ENCODE measurements at regions not wholly inside any gene's neighbourhood (a gene's known extent, or its start where the extent isn't known, plus 50 kb on each side); places are given as distances from the start of the nearest gene placed in this dataset.
A peak's percentile ranks its signal among the peaks of the same experiment; 100 is the strongest.

DNA sequence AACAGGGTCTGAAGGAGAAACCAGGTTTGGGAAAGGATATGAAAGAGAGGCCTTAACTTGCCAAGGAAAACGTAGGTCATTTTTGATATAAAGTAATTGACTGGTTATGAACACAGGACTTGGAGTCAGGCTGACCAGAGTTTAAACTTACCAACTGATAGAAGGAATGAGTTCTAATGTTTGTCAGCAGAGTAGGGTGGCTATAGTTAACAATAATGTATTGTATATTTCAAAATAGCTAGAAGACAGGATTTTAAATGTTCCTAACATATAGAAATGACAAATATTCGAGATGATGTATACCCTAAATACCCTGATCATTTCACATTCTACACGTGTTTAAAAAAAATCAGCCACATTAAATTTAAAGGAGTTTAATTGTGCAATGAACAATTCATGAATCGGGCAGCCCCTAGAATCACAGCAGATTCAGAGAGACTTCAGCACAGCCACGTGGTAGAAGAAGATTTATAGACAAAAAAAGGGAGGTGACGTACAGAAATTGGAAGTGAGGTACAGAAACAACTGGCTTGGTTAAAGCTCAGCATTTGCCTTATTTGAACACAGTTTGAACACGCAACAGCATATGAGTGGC, 52.5 kb upstream of the PLEKHG7 start:
- DNase-seq = no peak

DNA sequence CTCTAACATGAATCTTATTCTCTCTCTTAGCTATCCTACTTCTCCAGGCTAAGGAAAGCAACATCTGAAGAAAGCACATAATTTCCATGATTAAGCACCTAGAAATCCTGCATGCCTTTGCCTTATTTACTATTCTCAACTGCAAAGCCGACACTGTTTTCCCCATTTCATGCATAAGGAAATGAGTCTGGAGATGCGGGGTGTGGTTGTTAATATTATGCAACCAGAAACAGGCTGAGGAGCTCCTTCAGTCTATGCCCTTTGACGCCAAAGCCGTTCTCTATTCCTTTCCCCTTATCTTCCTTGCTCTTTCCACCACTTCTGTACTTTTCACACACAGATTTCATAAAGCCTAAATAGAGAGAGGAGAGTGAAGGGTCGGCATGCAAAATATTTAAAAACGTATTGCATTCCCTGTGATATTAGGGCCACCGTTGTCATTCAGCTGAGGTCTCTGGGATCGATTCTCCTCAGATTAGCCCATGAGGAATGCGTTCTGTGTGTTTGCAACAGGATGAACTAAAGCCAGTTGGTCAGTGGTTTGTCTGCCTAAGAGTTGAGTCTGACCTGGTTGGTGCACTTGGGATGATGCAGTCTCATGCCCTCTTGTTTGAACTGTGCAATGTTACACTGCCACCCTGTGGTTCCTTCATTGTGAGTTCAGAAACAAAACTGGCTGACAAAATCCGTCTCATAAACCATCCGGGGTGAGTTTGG, 53.1 kb upstream of the PLEKHG7 start:
- DNase-seq = peak; percentile 55

DNA sequence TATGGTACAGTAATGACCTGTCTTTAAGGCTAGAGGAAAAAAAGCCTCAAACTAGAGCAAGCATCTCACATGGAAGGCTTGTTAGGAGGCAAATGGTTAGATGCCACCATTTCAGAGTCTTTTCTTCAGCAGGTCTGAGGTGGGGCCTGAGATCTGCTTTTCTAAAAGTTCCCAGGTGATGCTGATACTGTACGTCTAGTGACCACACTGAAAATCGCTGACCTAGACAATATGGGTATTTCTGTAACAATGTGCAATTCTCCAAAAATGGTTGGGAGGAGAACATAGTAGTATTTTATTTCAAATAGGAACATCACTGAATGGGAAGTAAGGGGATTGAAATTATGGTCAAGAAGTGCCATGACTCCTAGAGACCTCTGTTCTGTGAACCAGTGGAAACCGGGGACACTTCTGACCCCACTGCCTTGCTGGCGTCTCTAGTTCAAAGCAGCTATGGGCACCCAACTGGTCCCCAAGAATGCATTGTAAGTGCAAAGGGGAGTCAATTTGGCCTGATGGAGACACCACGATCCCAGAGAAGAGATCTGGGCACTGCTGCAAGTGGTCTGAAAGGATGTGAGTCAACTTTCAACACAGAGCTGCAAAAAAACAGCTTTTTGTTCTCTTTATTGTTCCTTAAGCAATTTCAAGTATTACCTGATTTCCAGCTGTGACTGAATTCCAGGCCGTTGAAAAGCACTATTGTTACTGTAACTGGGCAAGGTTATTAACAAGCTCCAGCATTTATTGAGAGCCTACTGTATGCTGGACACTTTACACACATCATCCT, 54.4 kb upstream of the PLEKHG7 start:
- DNase-seq = no peak

DNA sequence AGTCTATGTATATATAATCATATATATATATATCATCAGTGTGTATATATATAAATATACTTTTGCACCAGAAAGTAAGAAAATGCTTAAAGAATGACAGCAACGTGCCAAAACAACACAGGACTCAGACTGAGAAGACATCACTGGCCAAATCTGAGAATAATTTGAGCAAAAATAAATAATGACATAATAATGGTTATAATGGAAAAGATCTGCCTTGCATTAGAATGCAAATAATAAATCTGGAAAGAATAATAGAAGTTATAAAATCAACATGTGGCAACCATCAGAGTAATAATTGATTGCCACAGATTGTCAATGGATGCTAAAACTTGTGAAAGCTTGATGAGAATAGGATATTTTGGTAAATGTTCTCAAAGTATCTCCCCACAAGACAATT, 61.5 kb upstream of the PLEKHG7 start:
- no peak for DNase-seq

DNA sequence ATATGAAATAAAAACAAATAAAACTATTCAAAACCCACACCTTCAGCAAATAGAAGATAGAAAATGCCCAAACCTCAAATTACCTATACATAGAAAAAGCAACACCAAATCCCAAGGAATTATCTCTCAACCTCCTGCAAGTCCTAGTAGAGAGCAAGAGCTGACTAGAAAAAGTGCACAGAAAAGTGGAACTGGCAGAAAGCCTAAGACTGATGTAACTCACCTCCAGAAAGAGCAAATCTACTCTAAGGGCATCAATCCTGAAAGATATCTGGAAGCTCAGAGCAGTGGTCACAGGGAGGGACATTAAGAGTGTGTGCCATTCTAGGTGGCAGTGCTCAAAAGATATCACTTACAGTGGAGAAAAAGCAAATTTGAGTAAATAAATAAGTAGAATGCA, 62.1 kb upstream of the PLEKHG7 start:
- no peak for DNase-seq

DNA sequence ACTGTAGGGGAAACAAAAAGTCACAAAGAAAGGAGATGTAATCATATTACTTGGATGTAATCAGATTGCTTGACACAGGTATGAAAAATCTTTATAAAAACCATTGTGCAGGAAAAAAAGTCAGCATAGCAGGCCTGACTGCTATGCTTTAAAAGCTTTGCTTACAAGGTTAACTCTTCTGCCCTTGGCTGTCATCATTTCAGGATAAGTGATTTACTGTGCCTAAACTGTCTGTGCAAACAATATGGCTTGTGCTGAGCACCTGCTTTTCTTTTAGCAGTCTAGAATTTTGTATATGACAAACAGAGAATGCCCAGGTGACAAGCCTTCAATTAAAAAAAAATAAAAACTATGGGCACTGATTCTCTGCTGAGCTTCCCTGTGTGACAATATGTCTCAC, 63.8 kb upstream of the PLEKHG7 start:
- peak; percentile 69 for DNase-seq

DNA sequence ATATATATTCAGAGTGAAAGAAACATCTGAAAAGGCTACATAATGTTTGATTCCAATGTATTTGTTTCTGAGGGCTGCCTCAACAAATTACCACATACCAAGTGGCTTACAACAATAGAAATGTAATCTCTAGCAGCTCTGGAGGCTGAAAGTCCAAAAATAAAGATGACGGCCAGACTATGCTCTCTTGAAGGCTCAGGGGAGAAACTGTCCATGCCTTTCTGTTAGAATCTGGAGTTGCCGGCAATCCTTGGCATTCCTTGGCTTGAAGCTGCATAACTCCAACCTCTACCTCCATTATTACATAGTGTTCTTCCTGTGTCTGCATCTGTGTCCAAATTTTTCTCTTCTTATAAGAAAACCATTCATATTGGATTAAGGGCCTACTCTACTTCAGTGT, 68.1 kb upstream of the PLEKHG7 start:
- no peak for DNase-seq

DNA sequence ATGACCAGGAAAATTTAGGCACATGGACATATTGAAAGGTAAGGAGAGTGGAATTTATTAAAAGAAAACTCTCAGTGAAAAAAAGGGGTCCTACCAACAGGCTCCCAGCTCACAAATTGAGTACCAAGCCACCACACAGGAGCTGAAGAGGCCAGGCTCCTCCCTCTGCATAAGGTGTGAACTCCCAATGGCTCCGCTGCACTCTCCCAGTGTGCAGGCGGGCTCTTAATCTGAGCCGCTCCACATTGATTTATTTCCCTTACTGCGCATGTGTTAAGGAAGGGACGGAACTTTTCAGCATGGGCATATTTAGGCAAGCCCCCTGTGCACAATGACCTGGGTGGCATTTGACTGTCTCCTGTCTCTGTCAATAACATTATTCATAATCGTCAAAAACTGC, 68.6 kb upstream of the PLEKHG7 start:
- DNase-seq = no peak

DNA sequence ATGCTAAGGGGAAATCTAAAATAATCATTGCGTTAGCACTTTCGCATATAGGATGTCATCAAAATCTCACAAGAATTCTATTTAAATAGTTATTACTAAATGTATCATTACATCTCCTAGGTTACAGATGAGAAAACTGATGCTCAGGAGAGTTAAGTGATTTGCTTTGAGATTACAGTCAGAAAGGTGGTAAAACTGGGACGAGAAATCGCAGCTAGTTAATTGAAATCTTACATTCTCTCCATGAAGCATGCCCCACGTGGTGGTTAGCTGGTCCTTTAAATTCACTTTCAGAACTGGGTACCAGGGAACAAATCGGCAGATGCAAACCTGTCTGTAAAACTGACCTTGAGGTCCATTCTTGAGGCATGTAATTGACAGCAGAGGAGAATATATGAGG, 71.8 kb upstream of the PLEKHG7 start:
- DNase-seq = no peak

DNA sequence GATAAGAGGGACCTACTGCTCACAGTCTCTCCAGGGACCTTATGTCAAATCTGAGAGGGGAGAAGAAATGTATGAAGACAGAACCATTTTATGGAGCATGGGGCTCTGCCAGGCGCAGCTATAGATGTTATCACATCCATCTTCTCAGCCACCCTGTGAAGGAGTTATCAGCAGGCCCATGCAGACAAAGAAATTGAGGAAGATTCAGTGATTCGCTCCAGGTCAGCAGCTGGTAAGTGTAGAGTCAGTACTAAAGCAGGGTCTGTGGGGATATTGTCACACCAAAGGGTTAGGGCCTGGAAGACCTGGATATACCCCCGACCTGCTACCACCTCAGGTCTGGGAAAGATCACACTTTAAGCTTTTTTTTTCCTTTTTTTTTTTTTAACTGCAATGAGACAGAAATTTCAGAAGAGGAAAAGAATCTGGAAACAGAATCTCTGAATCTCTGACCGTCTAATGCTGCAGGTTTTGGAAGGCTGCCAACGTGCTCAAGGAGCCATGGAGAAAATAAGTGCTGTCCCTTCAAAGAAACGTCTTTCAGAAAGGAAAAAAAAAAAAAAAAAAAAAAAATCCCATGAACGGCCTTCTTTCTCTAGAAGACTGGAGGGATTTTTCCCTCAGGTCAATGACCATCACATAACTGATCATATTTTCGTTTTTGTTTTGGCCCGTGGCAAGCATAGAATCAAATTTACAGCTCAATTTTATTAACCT, 73.3 kb upstream of the PLEKHG7 start:
- DNase-seq = peak; percentile 85

DNA sequence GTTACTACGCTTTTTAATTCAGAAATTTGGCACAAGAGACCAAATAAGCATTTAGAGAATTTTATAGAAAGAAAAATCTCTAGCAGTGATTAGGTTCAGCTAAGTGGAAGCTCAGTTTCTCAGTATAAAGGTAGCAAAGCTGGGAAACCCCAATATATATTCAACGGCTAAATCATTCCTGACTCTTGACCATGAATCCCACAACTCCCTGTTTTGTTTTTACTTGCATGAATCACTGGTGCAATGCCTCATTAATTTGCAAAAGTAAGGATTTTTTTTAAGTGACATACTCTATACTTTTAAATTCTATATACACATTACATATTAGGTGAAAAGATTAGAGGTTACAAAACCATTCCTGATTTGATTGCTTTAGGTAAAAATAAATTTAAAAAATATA, 74.3 kb upstream of the PLEKHG7 start:
- DNase-seq = no peak

DNA sequence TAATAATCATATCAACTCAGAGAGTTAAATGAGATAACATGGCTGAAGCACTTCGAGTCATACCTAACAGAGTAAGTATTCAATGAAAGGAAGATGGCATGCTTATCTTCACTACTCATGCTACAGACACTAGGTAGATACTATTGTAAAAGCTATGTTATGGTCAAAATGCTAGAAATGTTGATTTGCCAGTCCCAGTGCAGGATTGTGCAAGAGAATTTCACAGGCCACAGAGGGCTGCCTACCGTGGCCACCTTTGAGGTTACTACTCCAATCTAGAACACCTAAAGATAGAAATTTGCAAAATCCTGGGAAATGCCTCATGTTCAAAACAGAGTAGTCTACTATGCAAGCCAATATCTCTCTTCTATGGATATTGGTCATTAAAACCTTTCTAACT, 75.3 kb upstream of the PLEKHG7 start:
- no peak for DNase-seq

DNA sequence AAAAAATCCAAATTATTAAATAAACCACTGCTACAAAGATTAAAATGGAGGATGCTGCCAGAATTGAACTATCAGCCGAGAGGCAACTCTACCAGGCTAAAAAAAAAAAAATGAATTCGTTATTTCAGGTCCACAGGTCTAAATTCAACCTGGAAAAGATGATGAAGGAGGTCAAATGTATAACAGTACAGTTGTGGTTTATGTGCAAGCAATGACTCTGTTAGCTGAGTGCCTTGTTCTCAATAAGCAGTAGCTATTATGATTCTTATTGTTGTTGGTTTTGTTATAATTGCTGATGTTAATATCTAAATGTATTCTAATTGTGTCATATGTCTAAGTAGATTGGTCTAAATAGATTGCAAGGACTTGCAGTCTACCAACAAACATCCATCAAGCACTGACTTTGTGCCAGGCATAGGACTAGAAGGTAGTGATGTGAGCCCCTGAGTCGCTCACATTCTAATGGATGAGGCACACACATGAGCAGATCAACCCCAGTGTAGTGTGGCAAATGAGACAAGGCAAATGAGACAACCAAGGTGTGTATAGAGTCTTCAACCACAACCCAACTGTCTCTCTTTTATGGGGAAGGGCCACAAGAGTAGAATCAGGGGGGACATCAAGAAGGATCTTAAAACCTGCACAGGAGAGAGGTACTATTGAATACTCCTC, 77.0 kb upstream of the PLEKHG7 start:
- DNase-seq = no peak

DNA sequence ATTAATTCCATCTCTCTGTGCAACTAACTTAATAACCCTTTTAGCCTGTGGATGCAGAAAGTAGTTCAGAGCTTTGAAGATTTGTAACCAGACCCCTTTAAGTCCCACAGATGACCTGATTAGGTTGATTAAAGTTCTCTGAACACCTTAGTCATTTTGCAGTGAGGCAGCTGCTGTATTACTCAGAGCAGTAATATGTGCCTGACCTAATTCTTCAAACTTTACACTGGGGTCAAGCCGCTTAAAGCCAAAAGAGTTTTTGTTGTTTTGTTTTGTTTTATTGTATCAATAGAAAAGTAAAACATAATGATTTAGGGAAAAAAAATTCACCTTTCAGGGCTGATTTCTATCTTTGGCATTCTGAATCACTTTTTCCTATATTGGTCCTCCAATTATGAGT, 78.6 kb upstream of the PLEKHG7 start:
- DNase-seq = no peak

DNA sequence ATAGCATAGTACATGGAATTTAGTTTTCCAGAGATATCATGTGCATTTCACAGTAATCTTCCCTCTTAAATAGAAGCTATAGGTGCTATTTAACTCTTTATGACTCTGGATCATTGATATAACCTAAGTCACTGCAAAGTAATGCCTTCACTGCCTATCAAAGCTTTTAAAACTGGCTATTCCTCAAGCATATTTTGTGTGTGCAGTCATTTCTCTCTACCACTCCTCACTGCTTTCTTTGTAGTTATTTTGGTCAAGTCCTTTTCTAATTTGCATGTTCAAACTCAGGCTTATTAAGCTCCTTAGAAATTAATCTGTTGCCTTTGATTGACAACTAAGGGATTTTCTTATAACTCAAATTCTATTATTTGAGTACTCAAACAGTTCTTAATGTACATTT, 79.4 kb upstream of the PLEKHG7 start:
- DNase-seq = no peak

DNA sequence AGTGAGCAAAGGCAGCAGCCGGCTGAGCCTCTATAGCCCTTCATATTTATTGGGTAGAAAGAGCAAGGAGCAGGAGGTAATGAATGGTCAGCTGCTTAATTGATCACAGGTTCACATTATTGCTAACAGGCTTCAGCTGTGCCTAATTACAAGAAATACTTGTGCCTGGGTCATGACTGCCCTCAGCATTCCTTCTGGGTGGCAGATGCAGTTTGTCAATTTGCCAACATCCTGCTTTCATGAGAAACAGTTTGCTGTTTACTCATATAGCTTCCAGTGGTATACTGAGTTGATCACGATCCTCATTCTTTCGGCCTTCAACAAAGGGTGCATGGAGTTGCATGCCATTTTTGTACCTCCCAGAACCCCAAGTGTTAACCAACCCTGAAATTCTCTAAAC, 81.0 kb upstream of the PLEKHG7 start:
- DNase-seq = no peak

DNA sequence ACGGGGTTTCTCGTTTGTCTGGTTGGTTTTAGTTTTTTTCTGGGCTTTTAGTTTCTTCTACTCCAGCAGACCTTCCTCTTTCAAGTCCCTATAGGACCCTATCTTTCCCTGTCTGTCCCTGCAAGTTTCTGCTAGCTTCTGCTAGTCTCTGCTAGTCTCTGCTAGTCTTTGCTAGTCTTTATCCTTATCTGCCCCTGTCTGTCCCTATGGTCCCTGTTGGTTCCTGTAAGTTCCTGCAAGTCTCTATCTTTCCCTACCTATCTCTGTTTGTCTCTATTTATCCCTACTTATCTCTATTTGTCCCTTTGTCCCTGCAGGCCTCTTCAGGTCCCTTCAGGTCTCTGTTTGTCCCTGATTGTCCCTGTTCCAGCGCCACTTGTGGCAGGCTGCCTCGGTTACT, 81.5 kb upstream of the PLEKHG7 start:
- DNase-seq = no peak

DNA sequence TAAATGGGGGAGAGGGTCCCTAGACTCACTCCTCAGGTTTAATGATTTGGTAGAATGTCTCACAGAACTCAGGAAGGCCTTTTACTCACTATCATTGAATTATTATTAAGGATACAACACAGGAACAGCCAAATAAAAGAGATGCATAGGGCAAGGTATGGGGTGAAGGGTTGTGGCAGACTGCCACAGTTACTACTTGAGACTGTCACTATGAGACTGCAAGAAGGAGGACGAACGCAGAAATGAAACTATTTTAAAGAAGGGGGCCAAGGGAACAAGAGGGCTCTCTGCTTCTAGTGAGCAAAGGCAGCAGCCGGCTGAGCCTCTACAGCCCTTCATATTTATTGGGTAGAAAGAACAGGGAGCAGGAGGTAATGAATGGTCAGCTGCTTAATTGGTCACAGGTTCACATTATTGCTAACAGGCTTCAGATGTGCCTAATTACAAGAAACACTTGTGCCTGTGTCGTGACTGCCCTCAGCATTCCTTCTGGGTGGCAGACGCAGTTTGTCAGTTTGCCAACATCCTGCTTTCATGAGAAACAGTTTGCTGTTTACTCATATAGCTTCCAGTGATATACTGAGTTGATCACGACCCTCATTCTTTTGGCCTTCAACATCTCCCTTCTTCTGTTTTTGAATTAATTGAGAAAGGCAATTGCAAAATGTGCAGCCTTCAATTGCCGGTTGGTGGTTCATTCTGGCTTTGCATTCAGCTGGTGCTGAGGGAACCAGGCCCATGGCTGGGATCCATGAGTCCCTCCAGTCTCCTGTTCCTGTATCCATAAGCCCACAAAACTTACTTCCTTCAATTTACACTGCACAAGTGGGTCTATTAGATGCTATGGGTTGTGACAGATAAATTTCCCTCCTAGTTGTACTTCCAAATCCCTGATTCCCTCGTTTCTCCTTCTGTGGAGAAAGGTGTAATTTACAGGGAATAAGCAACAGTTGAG, 82.8 kb upstream of the PLEKHG7 start:
- DNase-seq = no peak

DNA sequence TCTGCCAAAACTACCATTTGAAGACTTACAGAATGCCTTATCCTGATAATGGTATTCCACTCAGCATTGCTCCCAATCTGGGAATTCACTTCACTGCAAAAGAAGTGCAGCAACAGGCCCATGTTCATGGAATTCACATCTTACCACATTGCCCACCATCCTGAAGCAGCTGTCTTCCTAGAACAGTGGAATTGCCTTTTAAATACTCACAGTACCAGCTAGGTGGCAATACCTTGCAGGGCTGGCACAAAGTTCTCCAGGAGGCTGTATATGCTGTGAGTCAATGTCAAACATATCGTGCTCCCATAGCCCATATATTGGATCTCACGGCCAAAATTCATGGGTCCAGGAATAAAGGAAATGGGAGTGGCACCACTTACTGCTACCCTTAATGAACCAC, 83.8 kb upstream of the PLEKHG7 start:
- DNase-seq = no peak

DNA sequence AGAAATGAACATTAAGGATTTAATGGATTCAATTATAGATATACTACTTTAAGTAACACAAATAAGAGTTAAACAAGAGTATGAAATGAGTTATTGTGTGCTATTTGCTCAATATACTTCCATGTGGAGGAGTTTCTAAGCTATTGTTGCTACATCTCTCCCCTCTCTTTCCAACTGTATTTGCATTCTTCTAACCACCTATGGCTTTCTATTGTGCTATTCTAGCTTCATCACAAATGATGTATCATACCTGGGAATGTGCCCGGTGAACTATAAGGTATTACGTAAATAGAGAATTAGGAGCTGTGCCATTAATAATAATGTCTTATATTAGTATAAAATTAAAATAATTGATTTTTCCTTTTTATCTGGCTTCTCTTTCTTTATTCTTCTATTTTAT, 87.1 kb upstream of the PLEKHG7 start:
- DNase-seq = no peak

DNA sequence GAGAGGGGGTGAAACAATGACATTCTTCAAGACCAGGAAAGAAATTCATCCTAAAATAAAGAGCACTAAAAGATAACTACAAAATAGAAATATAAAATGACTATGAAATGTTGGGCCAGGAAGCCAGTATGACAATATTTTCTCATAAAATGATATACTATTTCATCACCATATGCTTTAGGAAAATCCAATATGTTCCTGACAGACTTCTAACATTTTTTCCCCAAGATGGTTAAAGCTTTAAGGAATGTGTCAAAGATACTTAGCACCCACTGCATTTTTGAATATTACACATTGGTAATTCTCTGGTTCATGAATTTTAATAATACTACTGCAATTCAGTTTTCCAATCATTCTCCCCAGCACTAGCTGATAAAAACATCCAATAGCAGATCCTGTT, 87.7 kb upstream of the PLEKHG7 start:
- no peak for DNase-seq

DNA sequence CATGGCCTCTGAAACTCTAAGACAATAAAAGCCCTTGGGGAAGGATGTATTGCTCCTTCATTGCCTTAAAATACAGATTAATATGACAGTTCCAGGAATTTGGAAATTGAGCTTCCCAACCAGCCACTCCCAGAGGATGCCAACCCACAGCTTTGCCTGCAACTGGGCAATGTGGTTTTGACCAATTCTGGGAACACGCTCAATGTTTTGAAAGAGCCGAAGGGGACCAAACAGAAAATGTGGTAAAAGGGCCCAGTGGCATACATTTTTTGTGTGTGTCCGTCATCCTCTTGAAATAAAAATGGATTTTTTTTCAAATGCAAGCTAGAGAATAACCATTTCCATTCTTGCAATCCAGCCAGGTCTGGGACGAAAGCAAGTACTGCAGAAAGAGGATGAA, 88.3 kb upstream of the PLEKHG7 start:
- DNase-seq = no peak

Data from NCI-H2227 treated with DMSO at 0.1 percent for 48 hours (cell line).